Prostate gland (tissue), 2 donors: ENCODE measurements at regions not wholly inside any gene's neighbourhood (a gene's known extent, or its start where the extent isn't known, plus 50 kb on each side); places are given as distances from the start of the nearest gene placed in this dataset.

Experiments used
- DNase-seq: peaks from one replicate; pipeline ENCODE4 v3.0.0-alpha.2; 2019; ENCODE audit warnings: low spot score
- H3K27ac ChIP-seq, 2 donors: fragments of 200-600 bp; sonication (generic); 2 replicates each; pipeline ENCODE4 v1.5.1; 2017 to 2019
- H3K27me3 ChIP-seq: fragments of 200-600 bp; sonication (generic); replicated peaks from 2 replicates; pipeline ENCODE4 v1.5.1; 2019; ENCODE audit not compliant: insufficient read depth
- H3K36me3 ChIP-seq, 2 donors: fragments of 200-600 bp; sonication (generic); 1 replicate in 1 of 2; 2 replicates in 1 of 2; pipeline versions ENCODE4 v1.5.1 to v1.8.1; 2017 to 2019
- H3K4me1 ChIP-seq: fragments of 200-600 bp; sonication (generic); replicated peaks from 2 replicates; pipeline ENCODE4 v1.5.1; 2019
- H3K4me3 ChIP-seq, 2 donors: fragments of 200-600 bp; sonication (generic); 2 replicates each; pipeline ENCODE4 v1.5.1; 2017 to 2019
- H3K9me3 ChIP-seq: fragments of 200-600 bp; sonication (generic); 2 replicates; pipeline ENCODE4 v1.5.1; 2017
- CTCF ChIP-seq, 4 experiments: fragments of 200-600 bp in 2 of 4; fragments of 450-650 bp in 2 of 4; sonication (generic) in 2 of 4; IDR thresholded peaks; 1 replicate in 3 of 4; 2 replicates in 1 of 4; pipeline ENCODE4 v1.5.1; 2016 to 2019; ENCODE audit warnings: antibody characterized with exemption in 4 of 4, mild to moderate bottlenecking in 2 of 4, moderate library complexity in 2 of 4
- POLR2A ChIP-seq: fragments of 450-650 bp; IDR thresholded peaks from one replicate; pipeline ENCODE4 v1.6.1; 2016; ENCODE audit warnings: antibody characterized with exemption, mild to moderate bottlenecking
- POLR2AphosphoS5 ChIP-seq: sonication (generic); formaldehyde crosslinking; IDR thresholded peaks from one replicate; pipeline ENCODE4 v1.6.1; 2017; ENCODE audit warnings: antibody characterized with exemption
- WGBS: methylation state at CpG from one replicate; pipeline ENCODE4 v1.1.5; 2018; 5-methylcytosine and 5-hydroxymethylcytosine counted together
- intact Hi-C: fragments of 100-400 bp; cut with DNase I; formaldehyde crosslinking; loops from one replicate; pipeline ENCODE4 v1.14.2; 2022

GRCh38 chr4:164423819-164424218, 330.1 kb upstream of the SMIM31 start:
- Histone ChIP-seq H3K27me3 (no peaks in the 10 kb centered on the region), H3K36me3 (no peaks in the 10 kb centered on the region), H3K9me3 (no peaks in the 10 kb centered on the region), H3K4me3 (no peak overlapping the region), H3K4me1 (no peaks in the 10 kb centered on the region), H3K27ac (no peak overlapping the region)
- WGBS = 63% methylated on average over 1 of the region's 1 CpG
- no peak for DNase-seq
- no peak for TF ChIP-seq POLR2AphosphoS5
- TF ChIP-seq POLR2A = no peak
- no peak for TF ChIP-seq CTCF (IDR thresholded peaks at IDR 0.05)
- intact Hi-C loops = no loop called here

- H3K4me1 ChIP-seq = no peaks in the 10 kb centered on the region
- no peak for TF ChIP-seq POLR2AphosphoS5
- TF ChIP-seq CTCF (IDR thresholded peaks at IDR 0.05) = no peak
- TF ChIP-seq POLR2A = no peak
- H3K27ac ChIP-seq = no peak overlapping the region
- no peaks in the 10 kb centered on the region for H3K36me3 ChIP-seq
- no peak for DNase-seq
- no peaks in the 10 kb centered on the region for H3K27me3 ChIP-seq
- no peak overlapping the region for H3K4me3 ChIP-seq
- H3K9me3 ChIP-seq = no peaks in the 10 kb centered on the region
- 44% methylated on average over 4 of the region's 4 CpGs for WGBS
- intact Hi-C loops = no loop called here
Observed at GRCh38 chr4:164424846-164425245, 329.1 kb upstream of the SMIM31 start.

- Histone ChIP-seq H3K9me3 (no peaks in the 10 kb centered on the region), H3K27me3 (no peaks in the 10 kb centered on the region), H3K27ac (no peak overlapping the region), H3K4me1 (no peaks in the 10 kb centered on the region), H3K4me3 (no peak overlapping the region), H3K36me3 (no peaks in the 10 kb centered on the region)
- no peak for TF ChIP-seq CTCF (IDR thresholded peaks at IDR 0.05)
- TF ChIP-seq POLR2AphosphoS5 = no peak
- no peak for TF ChIP-seq POLR2A
- DNase-seq = no peak
- intact Hi-C loops = no loop called here
- 86% methylated on average over 2 of the region's 2 CpGs for WGBS
Observed at GRCh38 chr4:164428561-164428960, 325.4 kb upstream of the SMIM31 start.

GRCh38 chr4:164438321-164438720, 315.6 kb upstream of the SMIM31 start:
- Histone ChIP-seq H3K36me3 (no peaks in the 10 kb centered on the region), H3K27me3 (no peaks in the 10 kb centered on the region), H3K9me3 (no peaks in the 10 kb centered on the region), H3K27ac (no peak overlapping the region), H3K4me3 (no peak overlapping the region), H3K4me1 (no peaks in the 10 kb centered on the region)
- intact Hi-C loops = no loop called here
- DNase-seq = no peak
- 66% methylated on average over 3 of the region's 3 CpGs for WGBS
- TF ChIP-seq POLR2A (no peak), CTCF (IDR thresholded peaks at IDR 0.05) (no peak), POLR2AphosphoS5 (no peak)

GRCh38 chr4:164439037-164439436, 314.9 kb upstream of the SMIM31 start:
- H3K4me1 ChIP-seq = no peaks in the 10 kb centered on the region
- H3K4me3 ChIP-seq = no peak overlapping the region
- no peaks in the 10 kb centered on the region for H3K9me3 ChIP-seq
- TF ChIP-seq POLR2AphosphoS5 = no peak
- no peak for TF ChIP-seq POLR2A
- no peak for TF ChIP-seq CTCF (IDR thresholded peaks at IDR 0.05)
- intact Hi-C loops = no loop called here
- H3K27ac ChIP-seq = no peak overlapping the region
- H3K36me3 ChIP-seq = no peaks in the 10 kb centered on the region
- 83% methylated on average over 4 of the region's 4 CpGs for WGBS
- DNase-seq = no peak
- H3K27me3 ChIP-seq = no peaks in the 10 kb centered on the region
